ENCODE measurements at regions not wholly inside any gene's neighbourhood (a gene's known extent, or its start where the extent isn't known, plus 50 kb on each side); places are given as distances from the start of the nearest gene placed in this dataset.
"Not testable (repeated sequence)": the region's sequence is repeated elsewhere in the genome, so short reads cannot be mapped to it uniquely, and the experiment has no call there.

- DNase-seq (ENCODE audit: extremely low read depth, low read depth, low spot score): no peak
Observed at GRCh38 chr7:51601461-51601860, 284.9 kb upstream of the COBL start.

DNA sequence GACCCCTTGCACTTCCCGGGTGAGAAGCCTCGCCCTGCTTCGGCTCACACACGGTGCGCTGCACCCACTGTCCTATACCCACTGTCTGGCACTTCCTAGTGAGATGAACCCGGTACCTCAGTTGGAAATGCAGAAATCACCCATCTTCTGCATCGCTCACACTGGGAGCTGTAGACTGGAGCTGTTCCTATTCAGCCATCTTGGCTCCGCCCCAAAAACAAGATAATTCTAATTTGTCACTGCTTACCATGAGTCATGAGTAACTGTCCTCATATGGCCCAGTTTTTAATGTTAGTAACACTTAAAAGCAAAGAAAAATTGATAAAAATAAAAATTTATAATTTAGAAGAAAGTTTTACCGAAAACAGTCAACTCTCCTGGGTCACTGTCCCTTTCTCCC is 283.3 kb upstream of the COBL start:
- DNase-seq (ENCODE audit: extremely low read depth, low read depth, low spot score): not testable (repeated sequence)

DNA sequence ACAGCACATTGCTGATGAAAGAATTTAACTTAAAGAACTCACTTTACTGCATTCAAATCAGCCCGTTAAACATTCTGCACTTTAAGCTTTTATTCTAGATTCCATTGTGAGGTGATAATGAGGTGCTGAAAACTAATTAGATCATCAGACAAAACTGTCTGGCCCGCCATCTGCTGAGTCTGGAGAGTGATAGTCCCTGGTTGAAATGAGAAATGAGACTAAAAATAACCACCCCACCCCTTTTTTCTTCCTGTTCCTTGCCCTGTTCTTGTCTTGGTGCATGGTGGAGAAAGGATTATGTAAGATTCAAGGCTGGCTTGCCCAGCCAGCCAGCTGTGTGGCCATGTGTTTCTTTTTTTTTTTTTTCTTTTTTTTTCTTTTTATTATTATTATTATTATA is 277.0 kb upstream of the COBL start:
- no peak for DNase-seq (ENCODE audit: extremely low read depth, low read depth, low spot score)

DNA sequence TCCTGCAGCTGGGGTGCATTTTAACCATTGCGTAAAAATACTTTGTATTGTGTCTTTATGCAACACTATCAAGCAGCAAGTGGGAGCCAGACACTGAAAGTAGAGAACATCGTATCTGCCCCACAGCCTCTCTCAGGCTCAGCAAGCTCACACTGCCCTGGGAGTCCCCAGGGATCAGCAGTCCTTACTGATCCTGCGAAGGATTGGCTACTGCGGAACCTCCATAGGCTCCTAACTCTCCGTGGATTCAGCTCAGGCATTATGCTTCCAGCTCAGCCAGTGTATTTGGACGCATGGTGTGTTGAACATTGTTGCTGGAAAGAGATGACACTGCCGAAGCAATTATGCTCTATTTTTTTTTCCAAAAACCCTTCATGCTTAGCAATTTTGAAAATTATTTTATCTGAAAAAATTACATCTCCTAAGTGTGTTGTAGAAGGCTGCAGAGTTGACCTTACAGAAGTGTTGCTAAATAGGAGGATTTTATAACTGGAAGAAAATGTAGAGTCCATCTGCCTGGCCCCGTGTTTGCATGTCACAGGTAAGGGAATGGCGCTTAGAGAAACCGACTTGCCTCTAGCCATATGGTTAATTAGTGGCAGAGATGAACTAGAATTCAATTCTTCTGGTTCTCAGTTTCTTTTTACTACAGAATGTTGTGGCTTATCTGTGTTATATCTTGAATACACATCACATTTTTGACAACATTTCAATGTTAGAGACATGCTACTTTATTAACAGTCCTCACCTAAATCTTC is 276.4 kb upstream of the COBL start:
- no peak for DNase-seq (ENCODE audit: extremely low read depth, low read depth, low spot score)

DNA sequence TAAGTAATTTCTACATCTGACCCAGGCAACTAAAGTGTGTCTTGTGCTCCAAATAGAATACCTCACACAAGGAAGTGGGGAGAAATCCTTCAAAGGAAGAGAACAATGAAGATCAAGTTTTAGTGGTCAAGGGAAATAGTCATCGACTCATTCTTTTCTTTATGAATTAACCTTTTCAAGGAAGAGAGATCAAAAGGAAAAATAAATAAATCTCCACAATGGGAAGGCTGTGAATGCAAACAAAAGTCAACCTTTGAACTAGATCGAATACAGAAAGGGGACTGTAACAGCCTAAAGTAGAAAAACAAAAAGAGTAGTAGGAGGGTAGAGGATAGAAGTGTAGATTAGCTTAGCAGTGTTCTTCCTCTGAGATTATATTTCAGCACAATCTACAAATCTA is 274.6 kb upstream of the COBL start:
- DNase-seq (ENCODE audit: extremely low read depth, low read depth, low spot score): no peak

GRCh38 chr7:51590746-51591145 is 274.1 kb upstream of the COBL start:
- no peak for DNase-seq (ENCODE audit: extremely low read depth, low read depth, low spot score)

GRCh38 chr7:51589111-51589510 is 272.5 kb upstream of the COBL start:
- DNase-seq (ENCODE audit: extremely low read depth, low read depth, low spot score): no peak

DNA sequence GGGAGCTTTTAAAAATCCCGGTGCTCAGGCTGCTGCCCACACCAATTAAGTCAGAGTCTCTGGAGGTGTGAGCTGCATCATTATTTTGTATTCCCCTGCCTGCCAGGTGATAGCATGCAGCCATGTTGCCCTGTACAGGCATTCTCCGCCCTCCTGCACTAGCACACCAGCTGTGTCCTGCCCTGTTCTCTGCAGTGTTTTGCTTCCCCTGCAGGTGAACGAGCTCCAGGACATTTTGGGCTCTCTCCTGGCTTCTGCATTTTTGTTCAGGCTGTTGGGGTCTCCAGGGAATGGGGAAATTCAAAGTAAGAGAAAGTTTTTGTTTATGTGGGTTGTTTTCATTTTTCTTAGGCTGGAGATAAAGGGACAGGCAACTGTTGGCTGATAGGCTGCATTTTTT is 271.0 kb upstream of the COBL start:
- no peak for DNase-seq (ENCODE audit: extremely low read depth, low read depth, low spot score)

- no peak for DNase-seq (ENCODE audit: extremely low read depth, low read depth, low spot score)
Observed at GRCh38 chr7:51577390-51577789, 260.8 kb upstream of the COBL start.

GRCh38 chr7:51569581-51569980 is 253.0 kb upstream of the COBL start:
- no peak for DNase-seq (ENCODE audit: extremely low read depth, low read depth, low spot score)

DNA sequence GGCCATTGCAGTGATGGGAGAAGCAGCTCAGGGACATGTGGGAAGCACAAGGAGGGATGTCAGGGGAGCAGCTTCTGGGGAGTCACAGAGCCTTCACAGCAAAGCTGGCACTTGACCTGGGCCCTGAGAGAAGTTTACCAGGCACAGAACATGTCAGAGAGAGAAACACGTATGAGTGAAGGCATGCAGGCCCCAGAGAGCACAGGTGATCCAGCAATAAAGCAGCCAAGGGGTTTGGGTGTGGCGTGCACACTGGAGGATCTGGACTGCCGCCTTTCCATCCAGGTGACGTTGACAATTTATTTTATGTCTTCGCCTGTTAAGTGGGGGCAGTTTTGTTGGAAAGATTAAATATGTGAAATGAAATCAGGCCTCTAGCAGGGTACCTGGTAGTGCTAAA is 252.6 kb upstream of the COBL start:
- DNase-seq (ENCODE audit: extremely low read depth, low read depth, low spot score): no peak

DNA sequence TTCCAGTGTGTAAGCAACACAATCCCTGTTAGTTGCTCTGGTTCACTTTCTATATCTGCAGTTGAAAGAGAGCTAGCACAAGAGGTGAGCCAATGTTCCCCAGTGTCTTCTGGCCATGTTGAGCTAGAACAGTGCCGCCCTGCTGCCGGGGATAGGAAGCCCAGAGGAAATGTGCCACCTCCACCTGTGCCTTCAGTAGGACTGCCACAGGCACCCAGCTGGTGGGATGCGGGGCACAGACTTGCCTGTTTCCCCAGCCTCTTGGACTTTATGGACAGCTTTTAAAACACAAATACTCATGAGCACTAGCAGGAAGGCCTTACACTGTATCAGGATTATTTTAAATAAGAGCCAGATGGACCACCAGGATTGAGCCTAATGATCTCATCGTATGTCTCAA is 234.5 kb upstream of the COBL start:
- DNase-seq (ENCODE audit: extremely low read depth, low read depth, low spot score): no peak

DNA sequence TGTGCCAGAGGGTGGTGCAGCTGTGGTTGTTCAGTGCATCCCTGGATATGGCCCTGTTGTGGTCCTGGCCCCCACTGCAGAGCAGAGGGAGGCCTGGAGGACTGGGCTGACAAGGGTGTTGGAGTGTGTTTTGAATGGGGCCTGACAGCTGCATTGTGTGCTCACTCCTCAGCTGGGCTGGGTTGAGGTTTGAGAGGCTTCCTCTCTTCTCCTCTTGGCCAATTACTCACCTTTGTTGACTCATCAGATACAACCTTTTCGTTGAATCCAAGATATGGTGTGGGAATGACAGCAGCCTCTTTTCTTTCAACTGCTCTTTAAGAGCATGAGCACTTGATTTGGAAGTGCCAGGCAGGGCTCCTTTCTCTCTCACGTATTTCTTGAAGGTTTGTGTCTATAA is 228.5 kb upstream of the COBL start:
- DNase-seq (ENCODE audit: extremely low read depth, low read depth, low spot score): no peak

GRCh38 chr7:51543801-51544553 is 227.4 kb upstream of the COBL start:
- no peak for DNase-seq (ENCODE audit: extremely low read depth, low read depth, low spot score)

- not testable (repeated sequence) for DNase-seq (ENCODE audit: extremely low read depth, low read depth, low spot score)
Observed at GRCh38 chr7:51540906-51541305, 224.3 kb upstream of the COBL start.

DNA sequence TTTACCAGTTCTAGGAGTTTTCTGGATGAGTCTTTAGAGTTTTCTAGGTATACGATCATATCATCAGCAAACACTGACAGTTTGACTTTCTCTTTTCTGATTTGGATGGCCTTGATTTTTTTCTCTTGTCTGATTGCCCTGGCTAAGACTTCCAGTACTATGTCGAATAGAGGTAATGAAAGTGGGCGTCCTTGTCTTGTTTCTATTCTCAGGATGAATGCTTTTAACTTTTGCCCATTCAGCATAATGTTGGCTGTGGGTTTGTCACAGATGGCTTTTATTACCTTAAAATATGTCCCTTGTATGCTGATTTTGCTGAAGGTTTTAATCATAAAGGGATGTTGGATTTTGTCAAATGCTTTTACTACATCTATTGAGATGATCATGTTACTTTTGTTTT is 223.2 kb upstream of the COBL start:
- no peak for DNase-seq (ENCODE audit: extremely low read depth, low read depth, low spot score)

GRCh38 chr7:51528172-51528571 is 211.6 kb upstream of the COBL start:
- DNase-seq (ENCODE audit: extremely low read depth, low read depth, low spot score): no peak

GRCh38 chr7:51521694-51522312 is 205.2 kb upstream of the COBL start:
- DNase-seq (ENCODE audit: extremely low read depth, low read depth, low spot score): no peak

DNA sequence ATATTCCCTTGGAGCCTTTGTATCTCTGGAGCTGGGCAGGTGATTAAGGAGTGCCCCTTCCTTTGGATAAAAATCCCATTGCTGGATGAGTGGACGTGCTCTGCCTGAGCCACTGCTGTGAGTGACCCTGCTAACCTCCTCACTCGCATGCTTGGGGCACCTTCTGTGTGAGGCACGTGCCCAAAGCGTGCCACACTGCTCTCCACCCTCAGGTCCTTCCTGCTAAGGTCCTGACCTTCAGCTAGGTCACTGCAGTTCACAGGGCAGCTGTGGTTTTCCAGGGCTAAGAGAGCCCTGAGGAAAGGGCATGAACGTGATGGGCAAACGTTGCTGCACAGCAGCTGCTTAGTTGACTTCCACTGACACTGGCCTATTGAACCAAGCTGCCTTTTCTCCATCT is 204.4 kb upstream of the COBL start:
- no peak for DNase-seq (ENCODE audit: extremely low read depth, low read depth, low spot score)

DNA sequence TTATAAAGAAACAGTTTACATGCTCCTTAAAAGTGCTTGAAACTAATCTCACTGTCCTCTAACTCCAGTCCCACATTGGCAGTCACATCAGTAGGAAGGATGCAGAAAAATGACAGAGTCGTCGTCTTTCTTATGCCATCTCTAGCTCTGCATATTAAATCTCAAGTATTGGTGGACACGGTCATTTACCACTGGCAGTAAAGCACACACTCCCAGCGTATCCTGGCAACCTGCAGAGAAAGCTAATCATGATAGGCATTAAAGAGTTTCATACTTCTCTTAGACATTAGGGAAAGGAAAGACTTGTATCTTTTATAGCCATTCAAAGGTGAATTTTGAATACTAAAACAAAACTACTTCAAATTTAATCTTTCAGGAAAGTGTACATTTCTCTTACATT is 202.0 kb upstream of the COBL start:
- DNase-seq (ENCODE audit: extremely low read depth, low read depth, low spot score): no peak

DNA sequence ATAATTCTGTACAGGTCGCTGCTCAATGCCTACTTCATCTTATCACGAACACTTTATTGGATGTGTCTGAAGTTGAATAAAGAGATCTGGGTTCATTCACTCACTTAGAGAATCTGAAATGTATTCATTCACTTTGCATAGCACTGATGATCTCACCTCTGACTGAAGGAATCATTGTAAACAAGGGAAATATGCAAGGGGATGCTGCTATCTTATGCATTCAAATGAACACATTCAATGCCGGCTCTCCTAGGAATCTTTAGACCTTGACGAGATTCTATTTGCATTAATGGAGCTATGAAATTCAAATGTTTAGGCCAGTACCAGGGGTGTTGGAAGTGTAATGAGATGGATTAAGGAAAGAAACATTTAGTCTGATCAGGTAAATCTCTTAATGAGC is 200.6 kb upstream of the COBL start:
- no peak for DNase-seq (ENCODE audit: extremely low read depth, low read depth, low spot score)

DNA sequence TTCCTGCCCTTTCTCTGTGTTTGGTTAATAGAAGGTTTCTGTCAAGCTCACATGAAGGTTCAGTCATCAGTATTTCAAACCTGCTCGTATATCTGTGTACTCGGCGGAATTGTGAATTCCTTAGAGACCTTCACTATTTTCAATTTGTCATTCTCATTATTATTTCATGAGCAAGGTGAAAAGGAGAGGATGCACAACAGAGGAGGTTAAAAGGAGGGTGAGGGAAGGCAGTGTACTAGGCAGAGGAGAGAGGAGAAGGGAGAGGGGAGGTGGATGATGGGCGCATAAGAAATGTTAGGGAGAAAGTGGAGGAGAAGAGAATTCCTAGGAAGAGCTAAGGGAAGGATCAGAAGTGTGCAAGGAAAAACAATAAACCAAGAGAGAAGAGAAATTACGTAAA is 185.0 kb upstream of the COBL start:
- DNase-seq (ENCODE audit: extremely low read depth, low read depth, low spot score): no peak
